ENCODE measurements at regions not wholly inside any gene's neighbourhood (a gene's known extent, or its start where the extent isn't known, plus 50 kb on each side); places are given as distances from the start of the nearest gene placed in this dataset.

GRCh38 chr3:124587053-124587408 lies 143.2 kb upstream of the UMPS start:
- DNase-seq, result no peak

- no peak for DNase-seq
These were observed 142.2 kb upstream of the UMPS start for GRCh38 chr3:124588036-124588435.

DNA sequence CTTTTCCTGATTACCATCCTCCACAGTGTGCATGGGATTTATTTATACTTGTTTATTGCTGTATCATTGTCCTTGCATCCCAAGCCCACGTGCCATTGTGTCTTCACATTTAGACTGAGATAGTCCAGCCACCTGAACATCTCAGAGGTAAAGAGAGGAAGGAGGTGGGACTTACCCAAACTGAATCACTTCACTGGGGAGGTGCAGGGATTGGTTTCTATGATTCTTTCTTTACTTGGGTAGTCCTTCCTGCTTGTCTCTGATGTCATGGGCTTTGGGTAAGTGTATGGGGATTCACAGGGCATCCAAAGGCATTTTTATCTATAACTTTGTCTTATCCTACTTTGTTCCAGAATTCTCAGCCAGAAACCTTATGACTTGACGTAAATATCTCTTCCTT lies 141.5 kb upstream of the UMPS start:
- DNase-seq, result no peak

DNA sequence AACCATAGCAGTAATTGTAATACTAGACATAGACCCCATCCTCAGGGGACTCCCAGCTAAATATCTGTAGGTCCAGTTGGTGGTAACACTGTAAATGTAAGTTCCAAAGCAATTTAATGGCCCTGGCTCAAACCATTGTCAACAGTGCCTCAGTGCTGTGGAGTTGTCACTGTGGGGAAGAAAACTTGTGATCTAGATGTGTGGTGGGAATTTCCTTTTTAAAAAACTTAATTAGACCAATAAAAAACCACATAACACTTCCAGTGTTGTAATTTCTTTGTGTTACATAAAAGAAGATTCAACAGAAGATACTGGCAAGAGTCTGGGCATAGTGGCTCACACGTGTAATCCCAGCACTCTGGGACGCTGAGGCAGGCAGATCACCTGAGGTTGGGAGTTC lies 138.6 kb upstream of the UMPS start:
- DNase-seq, result no peak

DNA sequence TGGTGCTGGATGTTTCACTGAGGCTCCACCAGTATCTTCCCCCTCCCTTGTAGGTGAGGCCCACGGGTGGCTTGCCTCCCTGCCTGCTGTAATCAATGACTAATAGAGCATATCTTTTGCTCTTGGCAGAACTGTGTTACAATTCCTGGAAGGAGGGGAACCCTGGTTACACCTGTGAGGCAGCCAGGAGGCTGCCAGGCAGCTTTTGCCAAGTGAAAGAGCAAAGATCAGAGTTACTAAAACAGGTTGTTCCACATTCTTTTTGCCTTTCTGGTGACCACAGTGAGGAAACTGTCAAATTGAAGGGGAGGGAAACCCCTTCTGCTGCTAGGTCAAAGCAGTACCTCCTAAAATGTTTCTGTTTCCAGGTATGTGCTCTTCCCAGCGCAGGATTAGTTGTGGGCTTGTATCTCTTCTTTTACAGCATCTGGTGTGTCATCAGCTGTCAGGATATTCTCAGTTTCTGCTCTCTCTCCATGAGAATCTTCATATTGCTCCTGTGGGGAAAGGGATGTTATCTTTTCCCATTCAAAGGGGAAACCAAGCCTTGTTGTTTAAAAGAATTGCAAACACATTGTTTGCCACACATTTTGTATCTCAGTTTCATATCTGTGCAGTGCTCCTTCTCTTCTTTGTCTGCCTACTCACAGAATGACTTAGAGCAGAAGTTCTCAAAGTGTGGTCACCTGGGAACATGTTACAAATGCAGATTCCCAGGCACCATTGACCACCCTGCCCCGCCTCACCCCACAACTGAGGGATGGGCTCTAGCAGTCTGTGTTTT lies 137.4 kb upstream of the UMPS start:
- no peak for DNase-seq

DNA sequence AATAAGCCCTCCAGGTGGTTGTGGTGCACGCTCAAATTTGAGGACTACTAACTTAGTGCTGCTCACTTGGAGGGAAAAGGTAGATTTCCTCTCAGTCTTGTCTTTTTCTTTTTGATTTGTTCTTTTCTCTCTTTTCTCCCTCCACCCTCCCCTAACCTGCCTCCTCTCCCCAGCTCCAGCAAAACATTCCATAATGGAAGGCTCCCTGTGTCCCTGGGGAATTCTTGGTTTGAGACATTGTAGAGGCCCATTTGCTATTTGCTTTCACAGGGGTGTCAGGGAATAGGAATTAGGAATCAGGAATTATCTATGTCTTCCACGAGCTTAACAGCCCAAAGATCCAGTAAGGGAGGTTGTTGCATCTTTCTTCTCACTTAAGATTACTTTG lies 136.8 kb upstream of the UMPS start:
- no peak for DNase-seq

GRCh38 chr3:124594581-124594980 lies 135.7 kb upstream of the UMPS start:
- no peak for DNase-seq

DNA sequence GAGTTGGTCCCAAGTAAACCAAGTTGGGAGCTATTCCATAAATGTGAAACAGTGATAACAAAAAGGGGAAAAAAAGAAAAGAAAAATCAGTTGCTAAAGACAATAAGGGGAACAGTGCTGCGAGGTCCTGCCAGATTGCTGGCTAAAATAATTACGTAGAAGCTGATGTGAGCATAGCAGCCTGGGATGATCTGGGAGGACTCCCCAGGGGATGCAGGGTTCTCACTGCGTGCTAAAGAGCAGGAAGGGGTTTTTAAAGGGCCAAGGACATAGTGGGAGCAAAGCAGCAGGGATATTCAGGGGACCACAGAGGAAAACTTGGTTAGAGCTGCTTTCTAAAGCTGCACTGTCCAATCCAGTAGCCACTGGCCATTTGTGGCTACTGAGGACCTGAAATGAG lies 133.0 kb upstream of the UMPS start:
- no peak for DNase-seq

DNA sequence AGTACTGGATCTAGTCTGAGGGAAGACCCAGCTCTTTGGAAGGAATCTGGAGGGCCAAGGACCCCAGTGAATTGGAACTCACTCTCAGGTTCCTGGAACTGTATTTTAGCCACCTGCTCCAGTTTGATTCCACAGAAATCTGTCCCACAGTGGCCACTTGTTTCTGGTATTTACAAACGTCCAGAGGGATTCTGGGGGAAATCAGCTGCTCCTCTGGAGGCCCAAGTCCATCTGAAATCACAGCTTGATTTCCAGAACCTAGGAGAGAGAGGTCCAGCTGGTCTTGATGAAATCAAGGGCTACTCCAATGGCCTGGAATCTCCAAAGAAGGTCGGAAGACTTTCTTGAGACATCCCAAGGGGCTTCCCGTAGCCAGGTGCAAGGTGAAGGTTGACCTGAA lies 132.3 kb upstream of the UMPS start:
- no peak for DNase-seq

- no peak for DNase-seq
These were observed 131.0 kb upstream of the UMPS start for GRCh38 chr3:124599147-124599765.

DNA sequence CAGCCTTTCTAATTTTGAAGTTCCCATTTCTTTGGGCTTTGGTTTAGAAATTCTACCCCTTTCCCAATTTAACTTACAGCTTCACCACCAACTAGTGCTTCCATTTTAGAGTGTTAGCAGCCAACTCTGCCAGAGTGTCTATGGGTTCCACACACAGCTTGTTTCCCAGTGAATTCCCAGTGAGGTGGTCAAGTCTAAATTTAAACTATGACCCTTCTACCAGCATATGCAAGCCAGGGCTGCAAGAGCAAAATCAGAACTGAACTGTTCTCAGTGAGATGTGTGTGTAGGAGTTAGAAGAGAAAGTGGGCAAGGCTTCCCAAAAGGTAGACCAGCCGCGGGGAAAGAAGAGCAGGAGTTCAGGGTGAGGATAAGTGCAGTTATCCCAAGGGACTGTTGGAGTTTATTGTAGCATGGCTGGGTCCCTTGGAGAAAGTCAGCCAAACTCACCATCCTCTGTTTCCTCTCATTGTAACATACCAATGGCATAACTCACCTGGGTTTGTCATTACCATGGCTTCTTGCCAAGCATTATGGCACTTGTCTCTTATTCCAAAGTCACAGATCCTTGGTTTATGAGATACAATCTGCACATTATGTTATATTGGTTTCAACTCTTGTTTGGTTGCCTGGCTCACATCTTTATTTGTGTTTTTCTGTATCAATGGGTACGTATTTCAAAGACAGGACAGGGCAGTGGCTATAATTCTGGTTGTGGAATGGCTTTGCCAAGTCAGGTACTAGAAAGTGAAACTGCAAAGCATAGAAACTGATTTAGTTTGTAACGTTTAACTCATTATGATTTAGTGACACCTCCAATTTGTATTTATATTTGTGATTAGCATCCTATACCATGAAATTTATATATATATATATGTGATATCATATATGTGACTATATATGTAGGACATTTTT lies 130.2 kb upstream of the UMPS start:
- DNase-seq, result no peak

GRCh38 chr3:124600765-124601164 lies 129.5 kb upstream of the UMPS start:
- no peak for DNase-seq

GRCh38 chr3:124601190-124601589 lies 129.1 kb upstream of the UMPS start:
- DNase-seq, result no peak

DNA sequence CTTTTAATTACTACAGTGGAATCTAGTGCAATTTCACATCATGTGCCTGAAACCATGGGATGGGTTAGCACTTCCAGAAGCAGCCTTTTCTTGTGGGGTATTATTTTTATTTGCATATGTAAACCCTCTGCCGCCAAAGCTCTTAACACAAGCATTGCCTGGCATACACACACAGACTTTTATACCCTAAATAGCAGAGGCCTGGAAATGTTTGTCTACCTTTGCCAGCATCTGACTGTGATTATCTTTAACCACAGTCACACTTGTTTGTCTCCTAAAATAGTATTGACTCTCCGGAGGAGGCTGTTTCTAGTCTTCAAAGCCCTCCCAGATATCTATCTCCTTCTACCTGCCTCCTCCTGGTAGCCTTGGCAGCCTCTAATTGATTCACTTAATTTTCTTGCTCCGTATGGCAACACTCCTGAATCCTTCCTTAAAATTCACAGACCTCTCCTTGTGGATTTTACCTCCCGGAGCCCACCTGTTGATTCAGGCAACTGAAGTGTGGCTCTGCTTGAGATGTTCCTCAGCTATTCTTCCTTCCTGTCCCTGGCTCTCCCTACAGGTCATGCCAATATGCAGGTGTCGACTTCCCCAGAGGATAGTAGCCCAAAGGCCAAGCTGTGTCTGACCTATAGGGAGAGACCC lies 127.1 kb upstream of the UMPS start:
- DNase-seq, result no peak

GRCh38 chr3:124605781-124606579 lies 124.3 kb upstream of the UMPS start:
- no peak for DNase-seq

- DNase-seq, result no peak
These were observed 123.1 kb upstream of the UMPS start for GRCh38 chr3:124607163-124607562.

- no peak for DNase-seq
These were observed 120.8 kb upstream of the UMPS start for GRCh38 chr3:124609402-124609801.

GRCh38 chr3:124610130-124610529 lies 120.1 kb upstream of the UMPS start:
- DNase-seq, result no peak

GRCh38 chr3:124611520-124611919 lies 118.7 kb upstream of the UMPS start:
- no peak for DNase-seq

DNA sequence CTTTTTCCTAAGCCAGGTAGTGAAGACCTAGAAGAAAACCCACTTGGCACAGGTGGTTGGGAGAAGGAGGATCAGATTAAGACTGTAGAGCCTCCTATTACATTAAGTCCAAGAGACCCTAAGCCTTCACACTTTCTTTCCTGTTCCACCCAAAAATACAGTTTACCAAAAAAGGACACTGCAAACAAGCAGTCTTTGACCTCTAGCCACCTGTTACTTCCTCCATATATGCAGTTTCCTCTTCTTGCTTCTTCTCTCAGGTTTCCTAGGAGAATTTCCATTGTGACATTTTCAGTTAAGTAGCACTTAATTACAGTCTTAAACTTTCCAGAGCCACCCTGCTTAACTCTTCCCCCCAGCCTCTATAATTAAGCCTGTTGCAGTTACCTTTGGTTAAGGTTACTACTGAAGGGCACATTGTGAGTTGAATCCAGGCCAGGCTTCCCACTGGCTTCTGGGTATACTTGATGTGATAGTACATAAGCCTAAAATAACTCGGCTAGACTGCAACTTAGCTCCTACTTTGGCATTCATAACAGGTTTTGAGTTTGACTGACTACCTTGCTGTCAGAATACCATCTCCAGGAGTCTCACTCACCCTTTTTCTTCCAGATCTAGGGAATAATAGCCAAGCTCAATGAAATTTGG lies 114.2 kb upstream of the UMPS start:
- DNase-seq, result no peak

GRCh38 chr3:124617177-124617576 lies 113.1 kb upstream of the UMPS start:
- no peak for DNase-seq
